Stimulated activated naive B cell treated with anti-CD40 and anti-IgM and Interleukin-4, amounts not matched to agents 10 μg/mL and 1 μg/mL and 100 μg/mL, for 72 hours (primary cell): ENCODE measurements at regions not wholly inside any gene's neighbourhood (a gene's known extent, or its start where the extent isn't known, plus 50 kb on each side); places are given as distances from the start of the nearest gene placed in this dataset.
"Not testable (repeated sequence)": the region's sequence is repeated elsewhere in the genome, so short reads cannot be mapped to it uniquely, and the experiment has no call there.

ENCODE experiments used
- ATAC-seq, 2 donors: fragments of 150-1000 bp; cut with Tn5 transposase; replicated peaks; 2 replicates each; pipeline ENCODE4 v1.10.0; 2021; ENCODE audit warnings: moderate library complexity in 1 of 2
- DNase-seq: peaks from one replicate; pipeline ENCODE4 v3.0.0; 2021
- H3K27ac Mint-ChIP-seq: one replicate; pipeline ENCODE4 v1.8.0; 2022; ENCODE audit warnings: mild to moderate bottlenecking, mixed read lengths
- H3K27me3 Mint-ChIP-seq, 2 donors: one replicate each; pipeline ENCODE4 v1.8.0; 2022; ENCODE audit warnings: mixed read lengths in 2 of 2
- H3K36me3 Mint-ChIP-seq, 2 donors: one replicate each; pipeline ENCODE4 v1.8.0; 2022; ENCODE audit warnings: mixed read lengths in 2 of 2, mild to moderate bottlenecking in 1 of 2
- H3K4me1 Mint-ChIP-seq, 2 donors: one replicate each; pipeline ENCODE4 v1.8.0; 2022; ENCODE audit warnings: mixed read lengths in 2 of 2, mild to moderate bottlenecking in 1 of 2
- H3K4me3 Mint-ChIP-seq, 2 donors: one replicate each; pipeline ENCODE4 v1.8.0; 2022; ENCODE audit warnings: mild to moderate bottlenecking in 2 of 2, mixed read lengths in 2 of 2, moderate library complexity in 1 of 2
- H3K9me3 Mint-ChIP-seq, 2 donors: one replicate each; pipeline ENCODE4 v1.8.0; 2022; ENCODE audit warnings: mixed read lengths in 2 of 2, mild to moderate bottlenecking in 1 of 2

DNA sequence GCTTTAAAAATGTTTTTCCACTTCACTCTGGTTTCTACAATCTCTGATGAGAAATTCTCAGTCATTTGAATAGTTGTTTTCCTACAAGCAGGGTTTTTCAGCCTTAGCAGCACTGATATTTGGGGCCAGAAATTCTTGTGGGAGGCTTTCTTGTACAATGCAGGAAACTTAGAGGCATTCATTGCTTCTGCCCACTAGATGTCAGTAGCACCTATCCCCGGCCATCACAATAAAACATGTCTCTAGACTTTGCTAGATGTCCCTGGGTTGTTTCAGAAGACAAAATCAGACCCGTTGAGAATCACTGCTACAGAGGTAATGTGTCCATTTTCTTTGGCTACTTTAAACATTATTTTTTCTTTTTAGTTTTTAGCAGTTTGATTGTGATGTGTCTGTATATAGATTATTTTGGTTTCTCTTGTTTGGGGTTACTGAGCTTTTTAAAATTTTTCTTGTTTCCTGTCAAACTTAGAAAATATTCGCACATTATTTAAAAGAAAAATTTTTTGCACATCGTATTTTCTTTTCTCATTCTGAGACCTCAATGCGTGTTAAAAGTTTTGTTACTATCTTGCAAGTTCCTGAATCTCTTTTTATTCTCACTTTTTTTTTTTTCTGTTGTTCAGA, 60.8 kb upstream of the CCDC179 start:
- Mint-ChIP-seq H3K4me1 (peaks cover 5 to 8% of the 10 kb centered on the region in 2 donors), H3K36me3 (no peaks in the 10 kb centered on the region), H3K4me3 (no peak overlapping the region), H3K9me3 (no peaks in the 10 kb centered on the region), H3K27ac (no peak overlapping the region), H3K27me3 (peaks cover 4 to 8% of the 10 kb centered on the region in 2 donors)
- ATAC-seq = peak; percentile 89 to 90
- peak; percentile 3 for DNase-seq

DNA sequence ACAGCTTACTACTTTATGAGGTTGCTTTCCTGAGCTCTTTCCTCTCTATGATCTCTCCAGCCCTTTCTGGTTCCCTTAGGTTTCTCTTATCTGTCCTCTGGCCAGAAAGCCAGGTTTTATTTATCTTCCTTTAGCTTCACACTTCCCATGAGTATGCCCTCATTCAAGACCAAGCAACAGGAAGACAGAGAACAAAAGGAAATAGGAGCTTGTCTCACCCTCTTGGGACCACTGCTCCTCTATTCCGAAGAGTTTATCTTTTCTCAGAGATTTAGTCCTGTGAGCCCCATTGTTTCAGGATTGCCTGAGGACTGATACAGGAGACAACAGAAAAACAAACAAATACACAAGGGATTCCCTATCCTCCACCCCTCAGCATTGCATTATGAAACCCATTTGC, 62.4 kb upstream of the CCDC179 start:
- H3K4me3 Mint-ChIP-seq = no peak overlapping the region
- H3K36me3 Mint-ChIP-seq = no peaks in the 10 kb centered on the region
- peaks cover 5 to 8% of the 10 kb centered on the region in 2 donors for H3K4me1 Mint-ChIP-seq
- ATAC-seq (no peak), DNase-seq (no peak)
- H3K9me3 Mint-ChIP-seq = no peaks in the 10 kb centered on the region
- H3K27me3 Mint-ChIP-seq = peaks cover 4 to 8% of the 10 kb centered on the region in 2 donors
- no peak overlapping the region for H3K27ac Mint-ChIP-seq

DNA sequence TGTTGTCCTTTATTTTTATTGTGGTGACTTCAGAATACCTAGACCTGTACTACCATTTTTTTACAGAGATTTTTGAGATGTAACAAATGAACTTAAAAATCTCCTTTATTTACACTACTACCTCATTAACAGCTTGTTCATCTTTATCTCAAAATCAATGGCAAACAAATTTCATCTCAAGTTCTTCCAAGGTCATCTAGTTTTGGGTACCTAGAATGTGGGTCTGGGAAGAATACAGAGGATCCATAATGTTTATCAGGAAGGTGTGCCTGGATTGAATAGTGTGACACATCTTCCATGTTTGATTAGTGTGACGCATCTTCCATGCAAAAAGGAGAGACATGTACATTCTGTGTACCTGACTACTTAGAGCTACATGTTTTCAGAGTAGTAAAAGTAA, 63.3 kb upstream of the CCDC179 start:
- H3K36me3 Mint-ChIP-seq = no peaks in the 10 kb centered on the region
- H3K27ac Mint-ChIP-seq = no peak overlapping the region
- H3K27me3 Mint-ChIP-seq = peaks cover 4 to 8% of the 10 kb centered on the region in 2 donors
- H3K9me3 Mint-ChIP-seq = no peaks in the 10 kb centered on the region
- ATAC-seq = no peak
- no peak for DNase-seq
- peaks cover 5 to 8% of the 10 kb centered on the region in 2 donors for H3K4me1 Mint-ChIP-seq
- no peak overlapping the region for H3K4me3 Mint-ChIP-seq

DNA sequence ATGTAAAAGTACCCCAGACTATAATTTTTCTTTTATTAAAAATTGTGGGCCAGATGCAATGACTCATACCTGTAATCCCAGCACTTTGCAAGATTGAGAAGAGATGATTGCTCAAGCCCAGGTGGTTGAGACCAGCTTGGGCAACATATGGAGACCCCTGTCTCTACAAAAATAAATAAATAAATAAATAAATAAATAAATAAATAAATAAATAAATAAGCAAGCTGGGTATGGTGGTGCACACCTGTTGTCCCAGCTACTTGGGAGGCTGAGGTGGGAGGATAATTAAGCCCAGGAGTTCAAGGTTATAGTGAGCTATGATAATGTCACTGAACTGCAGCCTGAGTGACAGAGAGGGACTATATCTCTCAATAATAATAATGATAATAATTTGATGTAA, 66.1 kb upstream of the CCDC179 start:
- DNase-seq (no peak), ATAC-seq (no peak)
- H3K27ac Mint-ChIP-seq = no peak overlapping the region
- H3K36me3 Mint-ChIP-seq = no peaks in the 10 kb centered on the region
- H3K4me3 Mint-ChIP-seq = no peak overlapping the region
- H3K27me3 Mint-ChIP-seq = no peaks in the 10 kb centered on the region
- H3K9me3 Mint-ChIP-seq = no peaks in the 10 kb centered on the region
- H3K4me1 Mint-ChIP-seq = peaks cover 0 to 5% of the 10 kb centered on the region in 2 donors

DNA sequence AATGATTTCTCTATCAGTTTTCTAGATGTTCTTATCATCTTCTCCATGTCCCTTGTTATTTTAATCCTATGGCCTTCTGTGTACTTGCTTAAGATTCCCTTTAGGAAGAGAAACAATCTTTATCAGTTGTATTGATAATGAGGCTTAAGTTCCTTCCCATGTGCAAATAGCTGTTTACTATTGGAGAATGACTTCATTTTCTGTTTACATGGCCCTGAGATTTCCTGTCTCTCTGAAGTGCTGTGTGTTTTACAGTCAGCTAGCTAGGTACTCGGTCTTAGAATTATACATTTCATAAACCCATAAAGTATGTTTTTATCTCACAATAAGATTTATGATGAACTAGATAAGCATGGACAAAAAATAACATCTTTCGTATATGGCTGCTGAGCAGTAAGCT, 67.5 kb upstream of the CCDC179 start:
- no peak for DNase-seq
- H3K9me3 Mint-ChIP-seq = no peaks in the 10 kb centered on the region
- ATAC-seq = no peak
- peaks cover 0 to 7% of the 10 kb centered on the region in 2 donors for H3K4me1 Mint-ChIP-seq
- no peak overlapping the region for H3K4me3 Mint-ChIP-seq
- no peaks in the 10 kb centered on the region for H3K27me3 Mint-ChIP-seq
- no peaks in the 10 kb centered on the region for H3K36me3 Mint-ChIP-seq
- no peak overlapping the region for H3K27ac Mint-ChIP-seq

DNA sequence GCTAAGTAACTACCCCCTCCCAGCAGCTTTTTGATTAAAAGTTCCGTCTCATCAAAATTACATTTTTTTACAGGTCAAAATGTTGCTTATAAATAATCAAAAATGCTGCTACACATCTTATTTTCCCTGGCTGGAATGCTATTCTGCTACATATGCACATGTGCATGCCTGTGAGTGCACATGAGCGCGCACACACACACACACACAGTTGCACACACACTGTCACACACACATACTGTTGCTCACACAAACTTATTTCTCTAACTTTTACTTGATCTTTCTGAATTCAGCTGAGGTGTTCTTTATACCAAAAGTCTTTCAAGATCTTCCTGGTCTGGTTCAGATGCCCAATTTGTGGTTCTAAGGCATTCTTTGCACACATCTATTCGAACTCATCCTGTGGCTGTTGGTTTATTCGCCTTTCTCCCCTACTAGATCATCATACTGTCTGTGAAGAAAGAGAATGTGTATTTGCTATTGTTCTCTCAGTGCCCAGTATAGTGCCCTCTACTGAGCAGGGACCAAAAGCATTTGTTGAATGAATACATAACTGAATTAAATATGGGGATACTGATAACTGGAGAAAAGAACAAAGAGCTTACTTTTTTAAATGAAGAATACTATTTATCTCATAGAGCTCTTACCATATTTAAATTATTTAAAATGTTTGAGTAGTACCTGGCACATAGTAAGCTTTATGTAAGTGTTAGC, 68.1 kb upstream of the CCDC179 start:
- H3K36me3 Mint-ChIP-seq = no peaks in the 10 kb centered on the region
- no peak overlapping the region for H3K27ac Mint-ChIP-seq
- no peaks in the 10 kb centered on the region for H3K27me3 Mint-ChIP-seq
- ATAC-seq (no peak), DNase-seq (no peak)
- H3K4me1 Mint-ChIP-seq = peaks cover 0 to 7% of the 10 kb centered on the region in 2 donors
- no peaks in the 10 kb centered on the region for H3K9me3 Mint-ChIP-seq
- H3K4me3 Mint-ChIP-seq = no peak overlapping the region

DNA sequence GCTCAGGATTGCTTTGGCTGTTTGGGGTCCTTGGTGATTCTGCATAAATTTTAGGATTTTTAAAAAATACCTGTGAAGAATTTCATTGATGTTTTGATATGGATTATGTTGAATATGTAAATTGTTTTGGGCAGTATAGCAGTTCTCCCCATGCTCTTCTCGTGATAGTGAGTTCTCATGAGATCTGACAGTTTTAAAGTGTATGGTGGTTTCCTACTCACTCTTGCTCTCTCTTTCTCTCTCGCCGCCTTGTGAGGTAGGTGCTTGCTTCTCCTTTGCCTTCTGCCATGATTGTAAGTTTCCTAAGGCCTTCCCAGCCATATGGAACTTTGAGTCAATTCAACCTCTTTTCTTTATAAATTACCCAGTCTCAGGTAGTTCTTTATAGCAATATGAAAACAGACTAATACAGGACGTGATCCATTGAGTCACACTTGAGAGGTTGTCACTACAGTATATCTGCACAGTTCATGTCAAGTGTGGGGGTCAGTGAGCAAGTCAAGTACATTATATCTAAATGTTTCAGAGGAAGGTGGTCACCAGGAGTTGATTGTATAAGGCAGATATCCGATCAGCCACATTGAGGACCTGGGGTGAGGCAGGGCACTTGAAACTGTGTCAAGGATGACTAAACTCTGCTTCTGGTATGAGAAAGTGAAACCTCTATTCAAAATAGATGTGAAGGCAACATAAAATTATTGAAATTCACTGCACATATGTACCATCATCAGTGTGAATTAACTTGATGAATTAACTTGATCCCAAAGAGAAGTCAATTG, 70.7 kb upstream of the CCDC179 start:
- peaks cover 0 to 7% of the 10 kb centered on the region in 2 donors for H3K4me1 Mint-ChIP-seq
- no peak overlapping the region for H3K27ac Mint-ChIP-seq
- no peaks in the 10 kb centered on the region for H3K36me3 Mint-ChIP-seq
- DNase-seq (no peak), ATAC-seq (peak; percentile 31 to 51)
- H3K27me3 Mint-ChIP-seq = no peaks in the 10 kb centered on the region
- H3K4me3 Mint-ChIP-seq = no peak overlapping the region
- H3K9me3 Mint-ChIP-seq = no peaks in the 10 kb centered on the region

DNA sequence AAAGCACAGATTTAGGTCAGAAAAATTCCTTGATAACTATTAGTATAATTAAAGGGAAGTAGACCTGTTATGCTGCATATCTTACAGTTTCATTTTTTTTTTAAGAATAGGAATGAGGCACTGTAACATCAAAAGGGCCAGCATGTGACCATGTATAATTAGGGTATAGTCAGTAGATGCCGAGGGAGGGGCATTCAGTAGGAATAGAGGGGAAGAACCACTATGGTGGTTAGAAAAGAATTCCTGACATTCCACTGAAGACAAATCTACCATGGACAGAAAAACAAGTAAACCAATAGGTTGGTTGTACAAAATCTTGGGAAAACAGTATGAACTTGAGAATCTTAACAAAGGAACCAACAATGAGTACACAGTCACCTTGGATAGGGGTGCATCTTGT, 78.4 kb upstream of the CCDC179 start:
- H3K4me1 Mint-ChIP-seq = no peaks in the 10 kb centered on the region
- DNase-seq = no peak
- H3K9me3 Mint-ChIP-seq = peaks cover 0 to 6% of the 10 kb centered on the region in 2 donors
- ATAC-seq = no peak
- H3K27me3 Mint-ChIP-seq = no peaks in the 10 kb centered on the region
- no peak overlapping the region for H3K27ac Mint-ChIP-seq
- H3K4me3 Mint-ChIP-seq = no peak overlapping the region
- H3K36me3 Mint-ChIP-seq = no peaks in the 10 kb centered on the region

DNA sequence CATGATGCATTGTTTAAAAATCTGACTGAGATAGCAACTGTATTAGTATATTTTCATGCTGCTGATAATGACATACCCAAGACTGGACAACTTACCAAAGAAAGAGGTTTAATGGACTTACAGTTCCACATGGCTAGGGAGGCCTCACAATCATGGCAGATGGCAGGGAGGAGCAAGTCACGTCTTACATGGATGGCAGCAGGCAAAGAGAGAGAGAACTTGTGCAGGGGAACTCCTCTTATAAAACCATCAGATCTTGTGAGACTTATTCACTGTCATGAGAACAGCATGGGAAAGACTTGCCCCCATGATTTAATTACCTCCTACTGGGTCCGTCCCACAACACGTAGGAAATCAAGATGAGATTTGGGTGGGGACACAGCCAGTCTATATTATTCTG, 81.3 kb upstream of the CCDC179 start:
- H3K36me3 Mint-ChIP-seq, H3K4me1 Mint-ChIP-seq, DNase-seq, H3K4me3 Mint-ChIP-seq, H3K27ac Mint-ChIP-seq, H3K27me3 Mint-ChIP-seq, ATAC-seq, H3K9me3 Mint-ChIP-seq: not testable (repeated sequence)

DNA sequence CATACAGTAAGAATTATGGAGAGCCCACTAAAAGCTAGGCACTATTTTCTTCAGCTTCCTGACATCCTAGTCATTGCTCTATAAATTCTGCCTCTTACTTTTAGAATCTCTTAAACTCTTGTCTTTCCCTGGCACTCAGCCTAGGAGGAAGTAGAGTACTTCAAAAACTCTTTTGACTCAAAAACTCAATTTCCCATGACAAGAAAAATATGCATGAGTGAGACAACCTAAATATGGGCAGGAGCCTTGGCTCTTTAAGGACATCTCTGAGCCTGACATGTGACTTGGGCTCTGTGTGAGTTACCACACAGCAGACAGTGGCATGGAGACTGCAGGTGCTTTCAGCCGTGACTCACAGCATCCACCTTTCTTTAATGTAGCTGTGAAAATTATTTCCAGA, 97.5 kb upstream of the CCDC179 start:
- no peaks in the 10 kb centered on the region for H3K27me3 Mint-ChIP-seq
- H3K9me3 Mint-ChIP-seq = peaks cover 8 to 12% of the 10 kb centered on the region in 2 donors
- no peaks in the 10 kb centered on the region for H3K4me1 Mint-ChIP-seq
- H3K36me3 Mint-ChIP-seq = no peaks in the 10 kb centered on the region
- ATAC-seq = no peak
- no peak for DNase-seq
- no peak overlapping the region for H3K27ac Mint-ChIP-seq
- no peak overlapping the region for H3K4me3 Mint-ChIP-seq

DNA sequence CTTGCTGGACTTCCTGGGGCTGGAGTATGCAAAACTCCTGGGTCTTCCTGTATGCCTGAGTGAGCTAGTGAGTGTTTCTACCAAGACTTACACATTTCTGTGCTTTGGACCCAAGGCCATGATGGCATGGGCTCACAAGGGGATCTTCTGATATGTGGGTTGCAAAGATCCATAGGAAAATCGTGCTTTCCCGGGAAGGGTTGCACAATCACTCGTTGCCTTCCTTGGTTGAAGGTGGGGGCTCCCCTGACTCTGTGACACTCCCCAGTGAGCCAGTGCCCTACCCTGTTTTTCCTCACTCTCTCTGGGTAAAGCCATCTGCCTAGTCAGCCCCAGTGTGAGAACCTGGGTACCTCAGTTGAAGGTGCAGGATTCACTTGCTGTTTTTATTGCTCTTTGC, 114.0 kb upstream of the CCDC179 start:
- ATAC-seq = no peak
- Mint-ChIP-seq H3K36me3 (no peaks in the 10 kb centered on the region), H3K4me1 (no peaks in the 10 kb centered on the region), H3K27me3 (no peaks in the 10 kb centered on the region), H3K9me3 (peaks cover 16% of the 10 kb centered on the region in 2 donors), H3K27ac (no peak overlapping the region), H3K4me3 (no peak overlapping the region)
- no peak for DNase-seq

DNA sequence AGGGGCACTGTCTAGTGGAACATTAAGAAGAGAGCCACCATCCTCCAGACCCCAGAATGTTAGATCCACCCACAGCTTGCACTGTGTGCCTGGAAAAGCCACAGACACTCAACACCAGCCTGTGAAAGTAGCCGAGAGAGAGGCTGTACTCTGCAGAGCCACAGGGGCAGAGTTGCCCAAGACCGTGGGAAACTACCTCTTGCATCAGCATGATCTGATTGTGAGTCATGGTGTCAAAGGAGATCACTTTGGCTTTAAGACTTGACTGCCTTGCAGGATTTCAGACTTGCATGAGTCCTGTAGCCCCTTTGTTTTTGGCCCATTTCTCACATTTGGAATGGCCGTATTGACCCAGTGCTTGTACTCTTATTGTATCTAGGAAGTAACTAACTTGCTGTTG, 115.9 kb upstream of the CCDC179 start:
- ATAC-seq (no peak), DNase-seq (no peak)
- no peak overlapping the region for H3K27ac Mint-ChIP-seq
- H3K36me3 Mint-ChIP-seq = no peaks in the 10 kb centered on the region
- H3K4me1 Mint-ChIP-seq = no peaks in the 10 kb centered on the region
- H3K27me3 Mint-ChIP-seq = no peaks in the 10 kb centered on the region
- no peak overlapping the region for H3K4me3 Mint-ChIP-seq
- H3K9me3 Mint-ChIP-seq = peaks cover 12 to 13% of the 10 kb centered on the region in 2 donors

DNA sequence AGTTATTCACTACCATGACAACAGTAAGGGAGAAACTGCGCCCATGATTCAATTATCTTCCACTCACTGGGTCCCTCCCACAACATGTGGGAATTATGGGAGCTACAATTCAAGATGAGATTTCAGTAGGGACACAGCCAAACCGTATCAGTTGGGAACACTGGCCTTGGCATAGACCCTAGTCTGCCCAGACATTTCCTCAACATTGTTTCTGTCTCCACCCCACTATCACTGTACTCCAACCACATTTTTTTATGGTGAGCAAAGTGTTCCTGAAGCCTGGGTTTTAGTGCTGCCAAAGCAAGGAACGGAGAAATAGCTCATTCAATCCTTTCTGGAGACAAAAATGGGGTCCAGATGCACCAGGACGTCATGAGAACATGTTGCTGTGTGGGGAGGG, 122.6 kb upstream of the CCDC179 start:
- no peak overlapping the region for H3K4me3 Mint-ChIP-seq

DNA sequence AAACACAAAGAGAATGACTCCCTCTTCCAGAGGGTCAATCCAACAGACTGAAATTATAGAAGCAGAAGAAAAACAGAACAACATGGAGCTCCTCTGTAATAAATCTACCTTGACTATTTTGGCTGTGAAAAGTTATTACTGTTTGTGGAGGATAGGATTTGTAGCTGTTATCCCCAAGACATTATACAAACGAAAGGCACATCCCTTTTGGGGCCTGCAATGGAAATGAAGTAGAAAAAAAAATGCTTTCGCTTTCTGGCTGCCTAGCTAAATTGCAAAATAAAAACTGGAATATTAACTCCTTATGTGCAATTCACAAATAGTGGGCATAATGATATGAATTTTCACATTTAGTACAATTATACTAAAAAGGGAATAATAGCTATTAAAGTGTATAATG, 123.8 kb upstream of the CCDC179 start:
- no peak overlapping the region for H3K4me3 Mint-ChIP-seq
- ATAC-seq = no peak
- peaks cover 8 to 15% of the 10 kb centered on the region in 2 donors for H3K9me3 Mint-ChIP-seq
- no peaks in the 10 kb centered on the region for H3K27me3 Mint-ChIP-seq
- no peak overlapping the region for H3K27ac Mint-ChIP-seq
- no peaks in the 10 kb centered on the region for H3K4me1 Mint-ChIP-seq
- no peaks in the 10 kb centered on the region for H3K36me3 Mint-ChIP-seq
- no peak for DNase-seq

More for the DNA sequence above, 122.6 kb upstream of the CCDC179 start:
- DNase-seq = no peak
- Mint-ChIP-seq H3K27ac (no peak overlapping the region), H3K36me3 (no peaks in the 10 kb centered on the region), H3K9me3 (peaks cover 3 to 9% of the 10 kb centered on the region in 2 donors), H3K27me3 (no peaks in the 10 kb centered on the region), H3K4me1 (no peaks in the 10 kb centered on the region)
- ATAC-seq = no peak

DNA sequence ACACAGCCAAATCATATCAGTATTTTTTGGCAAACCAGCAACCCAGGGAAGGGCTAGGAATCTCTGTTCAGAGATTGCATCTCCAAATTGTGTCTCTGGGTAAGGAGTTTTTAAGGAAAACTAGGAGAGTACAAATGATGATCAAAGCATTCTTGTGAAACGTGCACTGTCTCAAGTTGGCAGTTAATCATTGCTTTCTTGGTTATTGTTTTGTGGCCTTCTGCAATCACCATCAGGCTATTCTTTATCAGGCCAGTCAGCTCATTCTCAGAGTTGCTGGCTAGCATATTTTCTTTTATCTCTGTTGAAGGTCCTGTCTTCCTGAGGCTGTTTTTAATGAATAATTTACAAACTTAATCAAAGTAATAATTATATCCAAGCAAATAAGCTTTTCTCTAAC, 129.1 kb upstream of the CCDC179 start:
- Mint-ChIP-seq H3K4me1 (no peaks in the 10 kb centered on the region), H3K9me3 (peaks cover 17 to 24% of the 10 kb centered on the region in 2 donors), H3K4me3 (no peak overlapping the region), H3K27ac (no peak overlapping the region), H3K36me3 (peaks cover 3 to 4% of the 10 kb centered on the region in 2 donors), H3K27me3 (no peaks in the 10 kb centered on the region)
- no peak for DNase-seq
- no peak for ATAC-seq
